ENCODE measurements at regions not wholly inside any gene's neighbourhood (a gene's known extent, or its start where the extent isn't known, plus 50 kb on each side); places are given as distances from the start of the nearest gene placed in this dataset.

- Histone ChIP-seq H2AFZ (ENCODE audit: low read length) (no peak overlapping the region), H3K4me2 (ENCODE audit: extremely low read depth, insufficient read depth, low read length) (no peak overlapping the region), H3K4me3 (replicated peaks in 1 of 4; ENCODE audit: control extremely low read depth in 1 of 4, insufficient read depth in 1 of 4, low read depth in 3 of 4, low read length in 4 of 4) (no peak overlapping the region), H3K79me2 (ENCODE audit: control insufficient read depth, insufficient read depth, low read length) (no peaks in the 10 kb centered on the region), H3K4me1 (ENCODE audit: control insufficient read depth, extremely low read depth, insufficient read depth, low read length) (no peaks in the 10 kb centered on the region), H3K27me3 (ENCODE audit: control insufficient read depth, insufficient read depth, low read length) (no peaks in the 10 kb centered on the region), H3K36me3 (ENCODE audit: control insufficient read depth, insufficient read depth, low read length) (no peaks in the 10 kb centered on the region), H3K9me3 (ENCODE audit: control insufficient read depth, insufficient read depth, low read depth, low read length) (no peaks in the 10 kb centered on the region), H3K9ac (ENCODE audit: insufficient read depth, low read length) (no peak overlapping the region), H3K27ac (ENCODE audit: insufficient read depth, low read length) (no peak overlapping the region), H4K20me1 (ENCODE audit: control insufficient read depth, extremely low read depth, insufficient read depth, low read length) (no peaks in the 10 kb centered on the region)
- TF ChIP-seq CTCF (conservative IDR thresholded peaks at IDR 0.05 in 1 of 2, IDR thresholded peaks at IDR 0.05 in 1 of 2; ENCODE audit: low read depth in 1 of 2, low read length in 2 of 2) (no peak), EZH2 (IDR thresholded peaks at IDR 0.05; ENCODE audit: low read length, missing control alignments) (no peak)
- DNase-seq (ENCODE audit: low read depth in 2 of 2), result no peak
These were observed 339.8 kb downstream of the PAPSS1 start for GRCh38 chr4:107380190-107380589.

GRCh38 chr4:107379054-107379869 lies 340.8 kb downstream of the PAPSS1 start:
- no peak overlapping the region for H3K4me3 ChIP-seq (replicated peaks in 1 of 4; ENCODE audit: control extremely low read depth in 1 of 4, insufficient read depth in 1 of 4, low read depth in 3 of 4, low read length in 4 of 4)
- H3K4me2 ChIP-seq (ENCODE audit: extremely low read depth, insufficient read depth, low read length), result no peak overlapping the region
- no peak for TF ChIP-seq EZH2 (IDR thresholded peaks at IDR 0.05; ENCODE audit: low read length, missing control alignments)
- TF ChIP-seq CTCF (conservative IDR thresholded peaks at IDR 0.05 in 1 of 2, IDR thresholded peaks at IDR 0.05 in 1 of 2; ENCODE audit: low read depth in 1 of 2, low read length in 2 of 2), result no peak
- no peak overlapping the region for H3K9ac ChIP-seq (ENCODE audit: insufficient read depth, low read length)
- no peaks in the 10 kb centered on the region for H3K36me3 ChIP-seq (ENCODE audit: control insufficient read depth, insufficient read depth, low read length)
- H4K20me1 ChIP-seq (ENCODE audit: control insufficient read depth, extremely low read depth, insufficient read depth, low read length), result no peaks in the 10 kb centered on the region
- DNase-seq (ENCODE audit: low read depth in 2 of 2), result peak; percentile 38 to 59
- H3K27me3 ChIP-seq (ENCODE audit: control insufficient read depth, insufficient read depth, low read length), result no peaks in the 10 kb centered on the region
- no peaks in the 10 kb centered on the region for H3K4me1 ChIP-seq (ENCODE audit: control insufficient read depth, extremely low read depth, insufficient read depth, low read length)
- H3K27ac ChIP-seq (ENCODE audit: insufficient read depth, low read length), result no peak overlapping the region
- H3K9me3 ChIP-seq (ENCODE audit: control insufficient read depth, insufficient read depth, low read depth, low read length), result no peaks in the 10 kb centered on the region
- no peak overlapping the region for H2AFZ ChIP-seq (ENCODE audit: low read length)
- H3K79me2 ChIP-seq (ENCODE audit: control insufficient read depth, insufficient read depth, low read length), result no peaks in the 10 kb centered on the region

- H3K9ac ChIP-seq (ENCODE audit: insufficient read depth, low read length), result no peak overlapping the region
- H3K9me3 ChIP-seq (ENCODE audit: control insufficient read depth, insufficient read depth, low read depth, low read length), result no peaks in the 10 kb centered on the region
- no peaks in the 10 kb centered on the region for H3K36me3 ChIP-seq (ENCODE audit: control insufficient read depth, insufficient read depth, low read length)
- no peaks in the 10 kb centered on the region for H3K79me2 ChIP-seq (ENCODE audit: control insufficient read depth, insufficient read depth, low read length)
- no peak overlapping the region for H2AFZ ChIP-seq (ENCODE audit: low read length)
- H3K27me3 ChIP-seq (ENCODE audit: control insufficient read depth, insufficient read depth, low read length), result no peaks in the 10 kb centered on the region
- H3K27ac ChIP-seq (ENCODE audit: insufficient read depth, low read length), result no peak overlapping the region
- no peaks in the 10 kb centered on the region for H3K4me1 ChIP-seq (ENCODE audit: control insufficient read depth, extremely low read depth, insufficient read depth, low read length)
- no peak for DNase-seq (ENCODE audit: low read depth in 2 of 2)
- no peak overlapping the region for H3K4me3 ChIP-seq (replicated peaks in 1 of 4; ENCODE audit: control extremely low read depth in 1 of 4, insufficient read depth in 1 of 4, low read depth in 3 of 4, low read length in 4 of 4)
- no peaks in the 10 kb centered on the region for H4K20me1 ChIP-seq (ENCODE audit: control insufficient read depth, extremely low read depth, insufficient read depth, low read length)
- no peak for TF ChIP-seq EZH2 (IDR thresholded peaks at IDR 0.05; ENCODE audit: low read length, missing control alignments)
- TF ChIP-seq CTCF (conservative IDR thresholded peaks at IDR 0.05 in 1 of 2, IDR thresholded peaks at IDR 0.05 in 1 of 2; ENCODE audit: low read depth in 1 of 2, low read length in 2 of 2), result no peak
- H3K4me2 ChIP-seq (ENCODE audit: extremely low read depth, insufficient read depth, low read length), result no peak overlapping the region
These were observed 340.2 kb upstream of the DKK2 start for GRCh38 chr4:107376293-107376692.
